GM03348 (cell line): ENCODE measurements at regions not wholly inside any gene's neighbourhood (a gene's known extent, or its start where the extent isn't known, plus 50 kb on each side); places are given as distances from the start of the nearest gene placed in this dataset.

ENCODE experiments used
- DNase-seq: peaks from one replicate; pipeline ENCODE4 v3.0.0; 2012; ENCODE audit warnings: low spot score

- DNase-seq, result no peak
Measured at GRCh38 chr9:2985343-2985742, 141.4 kb upstream of the PUM3 start.

GRCh38 chr9:2984491-2984890 is 140.6 kb upstream of the PUM3 start:
- DNase-seq, result no peak

GRCh38 chr9:2979957-2980610 is 136.2 kb upstream of the PUM3 start:
- no peak for DNase-seq

GRCh38 chr9:2972475-2972874 is 128.6 kb upstream of the PUM3 start:
- no peak for DNase-seq

- DNase-seq, result no peak
Measured at GRCh38 chr9:2970864-2971263, 127.0 kb upstream of the PUM3 start.

GRCh38 chr9:2967766-2968165 is 123.9 kb upstream of the PUM3 start:
- peak; percentile 19 for DNase-seq

GRCh38 chr9:2966565-2967300 is 122.8 kb upstream of the PUM3 start:
- DNase-seq, result no peak

- DNase-seq, result no peak
Measured at GRCh38 chr9:2964470-2964869, 120.6 kb upstream of the PUM3 start.

- DNase-seq, result no peak
Measured at GRCh38 chr9:2963307-2963706, 119.4 kb upstream of the PUM3 start.

GRCh38 chr9:2962471-2963172 is 118.7 kb upstream of the PUM3 start:
- no peak for DNase-seq

- DNase-seq, result no peak
Measured at GRCh38 chr9:2958219-2958618, 114.3 kb upstream of the PUM3 start.

- no peak for DNase-seq
Measured at GRCh38 chr9:2957656-2958200, 113.8 kb upstream of the PUM3 start.

- no peak for DNase-seq
Measured at GRCh38 chr9:2955575-2955974, 111.7 kb upstream of the PUM3 start.

- no peak for DNase-seq
Measured at GRCh38 chr9:2939368-2939767, 95.5 kb upstream of the PUM3 start.

GRCh38 chr9:2936221-2936620 is 92.3 kb upstream of the PUM3 start:
- DNase-seq, result no peak

- DNase-seq, result no peak
Measured at GRCh38 chr9:2934883-2935282, 91.0 kb upstream of the PUM3 start.

- DNase-seq, result no peak
Measured at GRCh38 chr9:2934241-2934650, 90.4 kb upstream of the PUM3 start.

GRCh38 chr9:2933165-2934095 is 89.5 kb upstream of the PUM3 start:
- no peak for DNase-seq

- no peak for DNase-seq
Measured at GRCh38 chr9:2928411-2928810, 84.5 kb upstream of the PUM3 start.

- no peak for DNase-seq
Measured at GRCh38 chr9:2925016-2925415, 81.1 kb upstream of the PUM3 start.

GRCh38 chr9:2924380-2924768 is 80.5 kb upstream of the PUM3 start:
- DNase-seq, result no peak
